ENCODE measurements at regions not wholly inside any gene's neighbourhood (a gene's known extent, or its start where the extent isn't known, plus 50 kb on each side); places are given as distances from the start of the nearest gene placed in this dataset.

- no peak for TF ChIP-seq CTCF (IDR thresholded peaks at IDR 0.05 in 4 of 5, conservative IDR thresholded peaks at IDR 0.05 in 1 of 5)
- TF ChIP-seq POLR2A (IDR thresholded peaks at IDR 0.05), result no peak
Measured at GRCh38 chr3:176587089-176587488, 610.2 kb downstream of the TBL1XR1 start.

Measured in gastrocnemius medialis (tissue), 4 donors.